WTC11 (cell line): ENCODE measurements at regions not wholly inside any gene's neighbourhood (a gene's known extent, or its start where the extent isn't known, plus 50 kb on each side); places are given as distances from the start of the nearest gene placed in this dataset.

Experiments
- ATAC-seq: fragments of 200-7000 bp; cut with Tn5 transposase; 2 replicates; pipeline ENCODE4 v1.10.0; 2021; ENCODE audit warnings: mild to moderate bottlenecking, moderate library complexity
- CTCF ChIA-PET: fragments of 300-600 bp; sonication (Branson Sonifier 250); formaldehyde crosslinking; loops from one replicate; lab custom pipeline; 2021; ENCODE audit warnings: antibody characterized with exemption; lab: Charles Lee
- POLR2A ChIA-PET: fragments of 350-600 bp; sonication (Branson Sonifier 250); formaldehyde crosslinking; loops from one replicate; lab custom pipeline; 2021; ENCODE audit warnings: antibody characterized with exemption; lab: Charles Lee
- DNase-seq: peaks from one replicate; pipeline ENCODE4 v3.0.0; 2021; ENCODE audit warnings: low spot score
- H3K27ac Mint-ChIP-seq: 2 replicates; pipeline ENCODE4 v1.8.0; 2021; ENCODE audit warnings: mixed read lengths
- H3K27me3 Mint-ChIP-seq: 2 replicates; pipeline ENCODE4 v1.8.0; 2021; ENCODE audit warnings: low read depth, mild to moderate bottlenecking, moderate library complexity, mixed read lengths
- H3K36me3 Mint-ChIP-seq: 2 replicates; pipeline ENCODE4 v1.8.0; 2021; ENCODE audit warnings: mixed read lengths
- H3K4me1 Mint-ChIP-seq: 2 replicates; pipeline ENCODE4 v1.8.0; 2022; ENCODE audit warnings: mixed read lengths
- H3K4me3 Mint-ChIP-seq: 2 replicates; pipeline ENCODE4 v1.8.0; 2021; ENCODE audit warnings: mild to moderate bottlenecking, moderate library complexity, mixed read lengths
- H3K9me3 Mint-ChIP-seq: 2 replicates; pipeline ENCODE4 v1.8.0; 2021; ENCODE audit warnings: mixed read lengths
- CBFB ChIP-seq: sonication (generic); formaldehyde crosslinking; IDR thresholded peaks from 2 replicates; pipeline ENCODE4 v1.8.1; 2022; ENCODE audit warnings: mild to moderate bottlenecking, low read depth, missing genetic modification reagents
- ELF4 ChIP-seq: sonication (generic); formaldehyde crosslinking; IDR thresholded peaks from 2 replicates; pipeline ENCODE4 v1.8.1; 2022; ENCODE audit warnings: low read depth, mild to moderate bottlenecking, moderate library complexity, missing genetic modification reagents
- ESRRA ChIP-seq: sonication (generic); formaldehyde crosslinking; IDR thresholded peaks from 2 replicates; pipeline ENCODE4 v1.8.1; 2022; ENCODE audit warnings: mild to moderate bottlenecking, missing genetic modification reagents, borderline replicate concordance
- MXD4 ChIP-seq: fragments of 250-450 bp; sonication (Bioruptor Pico); IDR thresholded peaks from 2 replicates; pipeline ENCODE4 v1.8.0; 2021; ENCODE audit warnings: mild to moderate bottlenecking, moderate library complexity, borderline replicate concordance
- NFATC4 ChIP-seq: fragments of 250-450 bp; sonication (Bioruptor Pico); IDR thresholded peaks from 2 replicates; pipeline ENCODE4 v1.9.0; 2021; ENCODE audit warnings: mild to moderate bottlenecking
- NFE2L1 ChIP-seq: sonication (generic); formaldehyde crosslinking; IDR thresholded peaks from 2 replicates; pipeline ENCODE4 v1.8.1; 2023; ENCODE audit warnings: missing genetic modification reagents
- NR3C1 ChIP-seq: sonication (generic); formaldehyde crosslinking; conservative IDR thresholded peaks from 2 replicates; pipeline ENCODE4 v1.8.1; 2023; ENCODE audit warnings: low read depth, mild to moderate bottlenecking, missing genetic modification reagents
- RELA ChIP-seq: sonication (generic); formaldehyde crosslinking; IDR thresholded peaks from 2 replicates; pipeline ENCODE4 v1.8.1; 2022; ENCODE audit warnings: missing genetic modification reagents, mild to moderate bottlenecking, borderline replicate concordance
- SP1 ChIP-seq: sonication (generic); formaldehyde crosslinking; conservative IDR thresholded peaks from 2 replicates; pipeline ENCODE4 v1.8.1; 2022; ENCODE audit warnings: missing genetic modification reagents
- ZNF317 ChIP-seq: sonication (generic); formaldehyde crosslinking; IDR thresholded peaks from 2 replicates; pipeline ENCODE4 v1.8.1; 2023; ENCODE audit warnings: low read depth, mild to moderate bottlenecking, moderate library complexity, missing genetic modification reagents, borderline replicate concordance
- ZNF396 ChIP-seq: fragments of 250-450 bp; sonication (Bioruptor Pico); IDR thresholded peaks from 2 replicates; pipeline ENCODE4 v1.8.0; 2021; ENCODE audit warnings: mild to moderate bottlenecking, moderate library complexity, borderline replicate concordance
- ZNF416 ChIP-seq: fragments of 250-450 bp; sonication (Bioruptor Pico); IDR thresholded peaks from 2 replicates; pipeline ENCODE4 v1.9.0; 2021; ENCODE audit warnings: mild to moderate bottlenecking, inconsistent platforms
- ZNF423 ChIP-seq: fragments of 250-450 bp; sonication (Bioruptor Pico); IDR thresholded peaks from 2 replicates; pipeline ENCODE4 v2.1.2; 2022; ENCODE audit warnings: mild to moderate bottlenecking, moderate library complexity
- TF ChIP-seq, protein P1 (sequence below): sonication (generic); formaldehyde crosslinking; IDR thresholded peaks from 2 replicates; pipeline ENCODE4 v1.8.1; 2023; ENCODE audit warnings: mild to moderate bottlenecking, moderate library complexity, missing genetic modification reagents
- TF ChIP-seq, protein P2 (sequence below): sonication (generic); formaldehyde crosslinking; conservative IDR thresholded peaks from 2 replicates; pipeline ENCODE4 v1.8.1; 2022; ENCODE audit warnings: mild to moderate bottlenecking, missing genetic modification reagents
- TF ChIP-seq, protein P3 (sequence below): fragments of 250-450 bp; sonication (Bioruptor Pico); conservative IDR thresholded peaks from 2 replicates; pipeline ENCODE4 v1.9.0; 2021; ENCODE audit warnings: mild to moderate bottlenecking
- TF ChIP-seq, protein P4 (sequence below): fragments of 250-450 bp; sonication (Bioruptor Pico); IDR thresholded peaks from 2 replicates; pipeline ENCODE4 v1.9.0; 2021; ENCODE audit warnings: mild to moderate bottlenecking
- TF ChIP-seq, protein P5 (sequence below): sonication (generic); formaldehyde crosslinking; IDR thresholded peaks from 2 replicates; pipeline ENCODE4 v1.8.1; 2022; ENCODE audit warnings: mild to moderate bottlenecking, missing genetic modification reagents, moderate library complexity, borderline replicate concordance
- TF ChIP-seq, protein P6 (sequence below): sonication (generic); formaldehyde crosslinking; IDR thresholded peaks from 2 replicates; pipeline ENCODE4 v1.8.0; 2022; ENCODE audit warnings: mild to moderate bottlenecking, missing genetic modification reagents
- TF ChIP-seq, protein P7 (sequence below): sonication (generic); formaldehyde crosslinking; IDR thresholded peaks from 2 replicates; pipeline ENCODE4 v1.8.0; 2022; ENCODE audit warnings: mild to moderate bottlenecking, missing genetic modification reagents
- TF ChIP-seq, protein P8 (sequence below): fragments of 250-450 bp; sonication (Bioruptor Pico); IDR thresholded peaks from 2 replicates; pipeline ENCODE4 v1.9.0; 2021; ENCODE audit warnings: moderate library complexity, mild to moderate bottlenecking, inconsistent platforms, borderline replicate concordance
- TF ChIP-seq, protein P9 (sequence below): sonication (generic); formaldehyde crosslinking; IDR thresholded peaks from 2 replicates; pipeline ENCODE4 v1.8.1; 2023; ENCODE audit warnings: mild to moderate bottlenecking, missing genetic modification reagents, moderate library complexity

DNA sequence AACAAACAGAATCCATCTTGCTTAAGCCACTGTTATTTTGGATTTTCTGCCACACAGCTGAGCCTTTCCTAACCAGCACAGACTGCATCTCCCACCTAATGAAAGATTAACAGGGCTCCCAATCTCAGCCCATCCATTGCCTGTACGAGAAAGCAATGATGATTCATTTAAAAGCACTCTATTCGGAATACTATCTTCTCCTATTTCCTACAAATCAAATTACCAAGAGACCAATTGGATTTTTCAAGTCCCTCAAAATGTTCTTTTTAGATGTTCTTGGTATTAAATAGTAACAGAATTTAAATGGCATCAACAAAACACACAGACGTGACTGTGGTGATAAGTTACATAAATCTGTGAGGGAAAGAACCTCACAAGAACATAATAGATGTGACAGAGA, 324.1 kb downstream of the AGTPBP1 start:
- CTCF ChIA-PET: no interaction called here
- H3K4me3 Mint-ChIP-seq: no peak overlapping the region
- TF ChIP-seq, protein P1, sequence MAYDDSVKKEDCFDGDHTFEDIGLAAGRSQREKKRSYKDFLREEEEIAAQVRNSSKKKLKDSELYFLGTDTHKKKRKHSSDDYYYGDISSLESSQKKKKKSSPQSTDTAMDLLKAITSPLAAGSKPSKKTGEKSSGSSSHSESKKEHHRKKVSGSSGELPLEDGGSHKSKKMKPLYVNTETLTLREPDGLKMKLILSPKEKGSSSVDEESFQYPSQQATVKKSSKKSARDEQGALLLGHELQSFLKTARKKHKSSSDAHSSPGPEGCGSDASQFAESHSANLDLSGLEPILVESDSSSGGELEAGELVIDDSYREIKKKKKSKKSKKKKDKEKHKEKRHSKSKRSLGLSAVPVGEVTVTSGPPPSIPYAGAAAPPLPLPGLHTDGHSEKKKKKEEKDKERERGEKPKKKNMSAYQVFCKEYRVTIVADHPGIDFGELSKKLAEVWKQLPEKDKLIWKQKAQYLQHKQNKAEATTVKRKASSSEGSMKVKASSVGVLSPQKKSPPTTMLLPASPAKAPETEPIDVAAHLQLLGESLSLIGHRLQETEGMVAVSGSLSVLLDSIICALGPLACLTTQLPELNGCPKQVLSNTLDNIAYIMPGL: no peak
- no peak for TF ChIP-seq NFE2L1 (CRISPR knock-in tag)
- no peak for TF ChIP-seq ESRRA (CRISPR knock-in tag)
- TF ChIP-seq, protein P2, sequence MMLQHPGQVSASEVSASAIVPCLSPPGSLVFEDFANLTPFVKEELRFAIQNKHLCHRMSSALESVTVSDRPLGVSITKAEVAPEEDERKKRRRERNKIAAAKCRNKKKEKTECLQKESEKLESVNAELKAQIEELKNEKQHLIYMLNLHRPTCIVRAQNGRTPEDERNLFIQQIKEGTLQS (CRISPR knock-in tag): no peak
- TF ChIP-seq ZNF396 (CRISPR knock-in tag): no peak
- TF ChIP-seq ZNF416 (CRISPR knock-in tag): no peak
- TF ChIP-seq MXD4 (CRISPR knock-in tag): no peak
- no peak for TF ChIP-seq ELF4 (CRISPR knock-in tag)
- TF ChIP-seq, protein P3, sequence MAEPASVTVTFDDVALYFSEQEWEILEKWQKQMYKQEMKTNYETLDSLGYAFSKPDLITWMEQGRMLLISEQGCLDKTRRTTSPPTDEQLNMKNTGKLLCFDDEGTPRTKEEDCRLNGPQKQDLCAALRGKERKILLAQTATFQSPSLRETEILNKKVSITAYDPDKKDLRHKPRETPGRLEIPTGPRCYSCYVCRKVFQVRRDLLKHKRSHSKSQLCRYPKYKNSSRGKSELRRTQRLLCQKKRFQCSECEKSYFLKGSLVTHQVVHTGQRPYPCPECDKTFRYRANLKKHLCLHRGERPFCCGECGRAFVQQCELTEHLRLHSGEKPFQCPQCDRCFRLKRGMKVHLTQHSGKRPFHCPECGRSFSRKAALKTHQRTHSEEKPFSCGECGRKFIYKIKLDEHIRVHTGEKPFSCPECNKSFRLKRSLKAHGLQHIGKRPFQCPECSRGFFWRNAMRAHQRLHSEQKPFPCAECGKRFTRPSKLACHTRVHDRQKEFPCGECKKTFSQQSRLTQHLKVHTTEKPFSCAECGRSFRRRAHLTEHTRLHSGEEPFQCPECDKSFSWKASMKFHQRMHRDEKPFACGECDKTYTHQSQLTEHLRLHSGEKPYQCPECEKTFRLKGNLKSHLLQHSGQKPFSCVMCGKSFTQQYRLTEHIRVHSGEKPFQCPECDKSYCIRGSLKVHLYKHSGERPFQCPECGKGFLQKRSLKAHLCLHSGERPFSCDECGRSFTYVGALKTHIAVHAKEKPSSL: no peak
- TF ChIP-seq, protein P4, sequence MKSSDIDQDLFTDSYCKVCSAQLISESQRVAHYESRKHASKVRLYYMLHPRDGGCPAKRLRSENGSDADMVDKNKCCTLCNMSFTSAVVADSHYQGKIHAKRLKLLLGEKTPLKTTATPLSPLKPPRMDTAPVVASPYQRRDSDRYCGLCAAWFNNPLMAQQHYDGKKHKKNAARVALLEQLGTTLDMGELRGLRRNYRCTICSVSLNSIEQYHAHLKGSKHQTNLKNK (CRISPR knock-in tag): no peak
- no peak for TF ChIP-seq RELA (CRISPR knock-in tag)
- TF ChIP-seq, protein P5, sequence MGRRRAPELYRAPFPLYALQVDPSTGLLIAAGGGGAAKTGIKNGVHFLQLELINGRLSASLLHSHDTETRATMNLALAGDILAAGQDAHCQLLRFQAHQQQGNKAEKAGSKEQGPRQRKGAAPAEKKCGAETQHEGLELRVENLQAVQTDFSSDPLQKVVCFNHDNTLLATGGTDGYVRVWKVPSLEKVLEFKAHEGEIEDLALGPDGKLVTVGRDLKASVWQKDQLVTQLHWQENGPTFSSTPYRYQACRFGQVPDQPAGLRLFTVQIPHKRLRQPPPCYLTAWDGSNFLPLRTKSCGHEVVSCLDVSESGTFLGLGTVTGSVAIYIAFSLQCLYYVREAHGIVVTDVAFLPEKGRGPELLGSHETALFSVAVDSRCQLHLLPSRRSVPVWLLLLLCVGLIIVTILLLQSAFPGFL (CRISPR knock-in tag): no peak
- TF ChIP-seq NR3C1 (CRISPR knock-in tag): no peak
- TF ChIP-seq, all 79 proteins: peak for 0

DNA sequence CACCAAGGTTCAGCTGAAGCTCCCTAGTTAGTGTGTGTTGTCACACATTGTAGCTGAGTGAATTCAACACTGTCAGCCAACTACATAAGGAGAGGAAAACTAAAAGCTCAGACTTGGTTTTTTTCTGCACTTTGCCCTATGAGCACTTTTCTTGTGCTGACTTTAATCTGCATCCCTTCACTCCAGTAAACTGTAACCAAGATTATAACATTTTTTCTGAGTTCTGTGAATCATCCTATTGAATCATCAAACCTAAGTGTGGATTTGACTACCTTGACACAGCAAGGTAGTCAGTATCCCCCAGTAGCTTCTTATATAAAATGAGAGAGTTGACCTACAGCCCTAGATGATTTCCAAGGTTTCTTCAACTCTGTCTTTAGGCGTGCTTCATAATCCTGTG, 325.0 kb downstream of the AGTPBP1 start:
- H3K4me1 Mint-ChIP-seq: peaks cover 30% of the 10 kb centered on the region
- no peak overlapping the region for H3K4me3 Mint-ChIP-seq
- POLR2A ChIA-PET: no interaction called here
- CTCF ChIA-PET: interaction anchor here (2.9 kb wide), 1 partner anchor 9 kb away, joined by 18 read pairs; no protein-coding TSS in a partner anchor
- ATAC-seq (no peak), DNase-seq (no peak)
- no peaks in the 10 kb centered on the region for H3K36me3 Mint-ChIP-seq
- H3K27ac Mint-ChIP-seq: no peak overlapping the region
- H3K27me3 Mint-ChIP-seq: no peaks in the 10 kb centered on the region
- H3K9me3 Mint-ChIP-seq: peaks cover 10% of the 10 kb centered on the region; the same call in 1 of the 2 replicates
- TF ChIP-seq NR3C1 (CRISPR knock-in tag): no peak
- no peak for TF ChIP-seq NFATC4 (CRISPR knock-in tag)
- TF ChIP-seq, protein P6, sequence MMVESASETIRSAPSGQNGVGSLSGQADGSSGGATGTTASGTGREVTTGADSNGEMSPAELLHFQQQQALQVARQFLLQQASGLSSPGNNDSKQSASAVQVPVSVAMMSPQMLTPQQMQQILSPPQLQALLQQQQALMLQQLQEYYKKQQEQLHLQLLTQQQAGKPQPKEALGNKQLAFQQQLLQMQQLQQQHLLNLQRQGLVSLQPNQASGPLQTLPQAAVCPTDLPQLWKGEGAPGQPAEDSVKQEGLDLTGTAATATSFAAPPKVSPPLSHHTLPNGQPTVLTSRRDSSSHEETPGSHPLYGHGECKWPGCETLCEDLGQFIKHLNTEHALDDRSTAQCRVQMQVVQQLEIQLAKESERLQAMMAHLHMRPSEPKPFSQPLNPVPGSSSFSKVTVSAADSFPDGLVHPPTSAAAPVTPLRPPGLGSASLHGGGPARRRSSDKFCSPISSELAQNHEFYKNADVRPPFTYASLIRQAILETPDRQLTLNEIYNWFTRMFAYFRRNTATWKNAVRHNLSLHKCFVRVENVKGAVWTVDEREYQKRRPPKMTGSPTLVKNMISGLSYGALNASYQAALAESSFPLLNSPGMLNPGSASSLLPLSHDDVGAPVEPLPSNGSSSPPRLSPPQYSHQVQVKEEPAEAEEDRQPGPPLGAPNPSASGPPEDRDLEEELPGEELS (CRISPR knock-in tag): no peak
- no peak for TF ChIP-seq ZNF317 (CRISPR knock-in tag)
- TF ChIP-seq CBFB (CRISPR knock-in tag): no peak
- TF ChIP-seq, protein P7, sequence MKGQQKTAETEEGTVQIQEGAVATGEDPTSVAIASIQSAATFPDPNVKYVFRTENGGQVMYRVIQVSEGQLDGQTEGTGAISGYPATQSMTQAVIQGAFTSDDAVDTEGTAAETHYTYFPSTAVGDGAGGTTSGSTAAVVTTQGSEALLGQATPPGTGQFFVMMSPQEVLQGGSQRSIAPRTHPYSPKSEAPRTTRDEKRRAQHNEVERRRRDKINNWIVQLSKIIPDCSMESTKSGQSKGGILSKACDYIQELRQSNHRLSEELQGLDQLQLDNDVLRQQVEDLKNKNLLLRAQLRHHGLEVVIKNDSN (CRISPR knock-in tag): no peak
- TF ChIP-seq, protein P8, sequence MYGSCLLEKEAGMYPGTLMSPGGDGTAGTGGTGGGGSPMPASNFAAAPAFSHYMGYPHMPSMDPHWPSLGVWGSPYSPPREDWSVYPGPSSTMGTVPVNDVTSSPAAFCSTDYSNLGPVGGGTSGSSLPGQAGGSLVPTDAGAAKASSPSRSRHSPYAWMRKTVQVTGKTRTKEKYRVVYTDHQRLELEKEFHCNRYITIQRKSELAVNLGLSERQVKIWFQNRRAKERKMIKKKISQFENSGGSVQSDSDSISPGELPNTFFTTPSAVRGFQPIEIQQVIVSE (CRISPR knock-in tag): no peak
- TF ChIP-seq, protein P9, sequence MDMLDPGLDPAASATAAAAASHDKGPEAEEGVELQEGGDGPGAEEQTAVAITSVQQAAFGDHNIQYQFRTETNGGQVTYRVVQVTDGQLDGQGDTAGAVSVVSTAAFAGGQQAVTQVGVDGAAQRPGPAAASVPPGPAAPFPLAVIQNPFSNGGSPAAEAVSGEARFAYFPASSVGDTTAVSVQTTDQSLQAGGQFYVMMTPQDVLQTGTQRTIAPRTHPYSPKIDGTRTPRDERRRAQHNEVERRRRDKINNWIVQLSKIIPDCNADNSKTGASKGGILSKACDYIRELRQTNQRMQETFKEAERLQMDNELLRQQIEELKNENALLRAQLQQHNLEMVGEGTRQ (CRISPR knock-in tag): no peak
- no peak for TF ChIP-seq SP1
- TF ChIP-seq, protein P3: no peak
- no peak for TF ChIP-seq ZNF423

More for the DNA sequence above, 324.1 kb downstream of the AGTPBP1 start:
- POLR2A ChIA-PET: no interaction called here
- DNase-seq: no peak
- H3K27ac Mint-ChIP-seq: no peak overlapping the region
- no peaks in the 10 kb centered on the region for H3K27me3 Mint-ChIP-seq
- ATAC-seq: no peak
- H3K36me3 Mint-ChIP-seq: peaks cover 6% of the 10 kb centered on the region
- H3K4me1 Mint-ChIP-seq: peaks cover 30% of the 10 kb centered on the region
- peaks cover 16% of the 10 kb centered on the region for H3K9me3 Mint-ChIP-seq
